ENCODE measurements at regions not wholly inside any gene's neighbourhood (a gene's known extent, or its start where the extent isn't known, plus 50 kb on each side); places are given as distances from the start of the nearest gene placed in this dataset.
"Not testable (repeated sequence)": the region's sequence is repeated elsewhere in the genome, so short reads cannot be mapped to it uniquely, and the experiment has no call there.

DNA sequence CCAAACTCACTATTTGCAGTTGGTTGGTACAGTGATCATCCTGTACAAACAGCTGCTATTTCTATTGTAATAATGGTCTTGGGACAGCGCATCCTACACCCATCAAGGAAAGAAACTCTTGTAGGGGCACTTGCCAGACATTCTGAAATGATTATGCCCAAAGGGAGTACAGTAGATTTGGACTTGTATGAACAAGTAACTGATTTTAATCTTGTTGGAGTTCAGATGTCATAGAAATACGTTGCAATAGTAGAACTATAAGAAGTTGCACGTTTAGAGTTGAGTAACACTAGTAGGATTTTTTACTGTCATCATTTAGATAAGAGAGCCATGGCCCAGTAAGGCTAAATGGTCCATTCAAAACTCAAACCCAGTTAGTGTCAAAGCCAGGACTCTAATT, 192.8 kb downstream of the SATB1 start:
- in situ Hi-C loops (cut with HindIII; ENCODE audit: low pct_unique_long_range_greater_than_20kb, low sequenced_read_pairs), result no loop called here
- no peak for DNase-seq (ENCODE audit: low read depth in 1 of 2, low spot score in 1 of 2)
- no peak for TF ChIP-seq JUND (IDR thresholded peaks at IDR 0.05; ENCODE audit: low read depth)

DNA sequence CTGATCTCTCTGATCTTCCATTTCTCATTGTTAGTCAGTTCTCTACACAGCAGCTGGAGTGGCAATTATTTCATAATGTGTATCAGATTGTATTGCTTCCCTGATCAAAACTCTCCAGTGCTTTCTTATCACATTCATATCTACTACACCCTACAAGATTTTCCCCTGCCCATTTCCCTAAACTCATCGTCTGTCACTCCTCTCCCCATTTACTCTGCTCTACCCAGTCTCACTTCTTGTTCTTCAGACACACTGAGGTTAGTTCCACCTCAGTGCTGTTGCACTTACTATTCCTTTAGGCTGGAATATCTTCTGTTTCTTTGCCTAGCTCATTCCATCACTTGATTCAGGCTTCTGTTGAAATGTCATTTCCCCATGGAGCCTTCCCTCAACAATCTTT, 197.1 kb downstream of the SATB1 start:
- in situ Hi-C loops (cut with HindIII; ENCODE audit: low pct_unique_long_range_greater_than_20kb, low sequenced_read_pairs), result no loop called here
- no peak for DNase-seq (ENCODE audit: low read depth in 1 of 2, low spot score in 1 of 2)
- no peak for TF ChIP-seq JUND (IDR thresholded peaks at IDR 0.05; ENCODE audit: low read depth)

DNA sequence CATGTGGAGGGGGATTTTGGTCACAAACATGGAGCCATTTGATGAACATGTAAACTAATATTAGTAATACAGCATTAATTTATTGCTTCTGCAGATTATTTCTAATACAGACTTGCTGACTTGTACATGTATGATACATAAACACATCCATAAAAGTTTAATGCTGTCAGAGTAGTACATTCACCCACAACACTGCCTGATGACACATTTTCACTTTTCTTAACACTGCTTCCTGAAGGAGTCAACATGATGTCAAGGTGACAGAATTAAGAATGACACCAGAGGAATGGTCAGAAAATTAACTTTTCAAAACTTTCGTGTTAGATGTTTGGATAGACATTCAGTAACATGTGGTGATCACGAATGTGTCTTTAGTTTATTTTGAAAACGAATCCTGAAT, 199.4 kb downstream of the SATB1 start:
- in situ Hi-C loops (cut with HindIII; ENCODE audit: low pct_unique_long_range_greater_than_20kb, low sequenced_read_pairs), result no loop called here
- TF ChIP-seq JUND (IDR thresholded peaks at IDR 0.05; ENCODE audit: low read depth), result no peak
- DNase-seq (ENCODE audit: low read depth in 1 of 2, low spot score in 1 of 2), result no peak

DNA sequence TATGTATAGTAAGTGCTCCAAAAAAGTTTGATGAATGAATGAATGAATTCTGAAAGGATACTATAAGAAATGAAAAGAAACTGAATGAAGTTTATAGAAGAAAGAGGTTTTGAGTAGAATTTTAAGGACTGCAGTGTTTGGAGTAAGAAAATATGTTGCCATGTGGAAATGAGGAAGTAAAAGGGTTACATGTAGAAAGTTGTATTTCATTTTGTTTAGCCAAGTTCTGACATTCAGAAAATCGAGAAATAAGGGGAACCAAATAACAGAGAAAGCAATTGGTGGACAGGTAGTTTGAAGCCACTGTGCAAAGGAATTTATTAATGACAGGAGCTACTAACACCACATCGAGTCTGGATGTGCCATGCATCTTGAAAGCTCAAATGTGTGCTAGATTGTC, 200.7 kb downstream of the SATB1 start:
- in situ Hi-C loops (cut with HindIII; ENCODE audit: low pct_unique_long_range_greater_than_20kb, low sequenced_read_pairs), result no loop called here
- no peak for TF ChIP-seq JUND (IDR thresholded peaks at IDR 0.05; ENCODE audit: low read depth)
- no peak for DNase-seq (ENCODE audit: low read depth in 1 of 2, low spot score in 1 of 2)

DNA sequence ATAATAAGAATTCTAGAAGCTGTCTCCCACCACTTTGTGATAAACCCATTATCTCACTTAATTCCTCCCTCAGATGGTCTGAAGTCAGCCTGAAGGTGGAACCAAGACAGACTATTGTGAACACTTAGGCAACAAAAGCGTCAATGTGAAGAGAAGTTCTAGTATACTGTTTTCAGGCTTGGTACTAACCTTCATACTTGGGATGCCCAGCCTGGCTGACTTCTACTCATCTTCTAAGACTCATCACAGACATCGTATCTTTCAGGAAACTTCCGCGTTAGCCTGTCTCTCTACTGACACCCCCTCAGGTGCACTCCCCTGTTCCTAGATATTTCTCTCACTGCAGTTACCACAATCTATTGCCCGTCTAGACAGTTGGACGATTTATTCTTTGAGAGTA, 201.2 kb downstream of the SATB1 start:
- DNase-seq (ENCODE audit: low read depth in 1 of 2, low spot score in 1 of 2), result no peak
- TF ChIP-seq JUND (IDR thresholded peaks at IDR 0.05; ENCODE audit: low read depth), result no peak
- in situ Hi-C loops (cut with HindIII; ENCODE audit: low pct_unique_long_range_greater_than_20kb, low sequenced_read_pairs), result no loop called here

DNA sequence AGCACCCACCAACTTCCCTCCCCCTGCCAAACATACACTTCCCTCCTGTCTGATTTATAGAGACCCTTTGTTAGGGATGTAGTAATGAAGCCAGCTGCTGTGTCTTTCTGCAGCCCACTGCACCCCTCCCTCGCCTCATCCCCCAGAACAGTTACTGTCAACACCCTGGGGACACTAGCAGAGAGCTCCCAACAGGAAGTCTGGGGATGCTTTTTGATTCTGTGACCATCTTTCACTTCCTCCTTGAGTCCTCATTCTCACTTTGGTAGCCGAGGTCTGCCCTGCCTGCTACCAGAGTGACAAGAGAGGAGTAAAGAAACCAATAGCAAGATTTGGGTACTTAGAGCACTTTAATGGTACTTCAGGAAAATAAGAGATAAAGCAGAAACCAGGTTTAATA, 201.6 kb downstream of the SATB1 start:
- DNase-seq (ENCODE audit: low read depth in 1 of 2, low spot score in 1 of 2), result no peak
- in situ Hi-C loops (cut with HindIII; ENCODE audit: low pct_unique_long_range_greater_than_20kb, low sequenced_read_pairs), result no loop called here
- TF ChIP-seq JUND (IDR thresholded peaks at IDR 0.05; ENCODE audit: low read depth), result no peak

DNA sequence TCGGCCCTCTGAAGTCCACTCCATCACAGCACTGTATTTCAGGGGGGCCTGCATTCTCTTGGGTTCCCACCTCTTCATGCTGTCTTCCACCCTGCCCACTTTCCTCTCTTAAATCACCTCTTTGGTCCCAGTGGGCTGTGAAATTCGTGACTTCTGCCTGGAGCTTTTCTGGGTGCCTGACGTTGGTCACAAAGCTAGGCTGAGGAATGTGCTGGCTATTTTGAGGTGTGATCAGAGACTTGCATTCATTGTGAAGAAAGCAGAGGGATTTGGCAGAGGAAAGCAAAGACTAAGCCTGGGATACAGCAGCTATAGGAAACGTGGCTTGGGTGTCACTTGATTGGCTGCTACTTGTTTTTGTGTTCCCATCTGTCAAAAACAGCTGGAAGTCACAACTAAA, 202.5 kb downstream of the SATB1 start:
- in situ Hi-C loops (cut with HindIII; ENCODE audit: low pct_unique_long_range_greater_than_20kb, low sequenced_read_pairs), result no loop called here
- TF ChIP-seq JUND (IDR thresholded peaks at IDR 0.05; ENCODE audit: low read depth), result no peak

DNA sequence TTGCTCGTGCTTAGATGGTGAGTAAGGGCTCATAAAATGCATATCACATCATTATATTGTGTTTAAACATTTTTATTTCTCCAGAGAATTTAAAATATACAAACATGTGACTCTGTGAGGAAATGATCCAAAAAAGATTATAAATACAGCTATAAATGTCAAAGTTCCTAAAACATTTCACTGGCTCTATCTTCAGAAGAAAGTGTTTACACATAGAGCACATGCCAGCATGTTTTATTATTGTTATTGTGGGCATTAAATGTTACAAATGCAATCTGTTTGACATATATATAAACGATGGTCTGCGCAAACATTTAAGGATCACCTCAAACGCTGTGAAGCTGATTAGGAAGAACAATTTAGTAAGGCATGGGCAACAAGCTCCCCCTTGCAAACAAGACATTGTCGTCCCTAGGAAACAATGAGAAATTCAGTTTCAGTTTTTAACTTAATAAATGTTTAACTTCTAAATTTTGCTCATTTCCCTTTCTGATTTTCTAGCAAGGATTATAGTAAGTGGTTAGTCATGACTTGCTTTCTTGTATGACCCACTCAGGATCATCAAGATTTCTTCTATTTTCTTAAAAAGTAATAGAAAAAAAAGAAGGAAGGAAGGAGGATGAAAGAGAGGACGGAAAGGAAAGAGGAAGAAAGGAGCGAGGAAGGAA, 207.5 kb downstream of the SATB1 start:
- in situ Hi-C loops (cut with HindIII; ENCODE audit: low pct_unique_long_range_greater_than_20kb, low sequenced_read_pairs), result no loop called here
- DNase-seq (ENCODE audit: low read depth in 1 of 2, low spot score in 1 of 2), result no peak
- no peak for TF ChIP-seq JUND (IDR thresholded peaks at IDR 0.05; ENCODE audit: low read depth)

More for the DNA sequence above, 202.5 kb downstream of the SATB1 start:
- DNase-seq (ENCODE audit: low read depth in 1 of 2, low spot score in 1 of 2), result no peak

DNA sequence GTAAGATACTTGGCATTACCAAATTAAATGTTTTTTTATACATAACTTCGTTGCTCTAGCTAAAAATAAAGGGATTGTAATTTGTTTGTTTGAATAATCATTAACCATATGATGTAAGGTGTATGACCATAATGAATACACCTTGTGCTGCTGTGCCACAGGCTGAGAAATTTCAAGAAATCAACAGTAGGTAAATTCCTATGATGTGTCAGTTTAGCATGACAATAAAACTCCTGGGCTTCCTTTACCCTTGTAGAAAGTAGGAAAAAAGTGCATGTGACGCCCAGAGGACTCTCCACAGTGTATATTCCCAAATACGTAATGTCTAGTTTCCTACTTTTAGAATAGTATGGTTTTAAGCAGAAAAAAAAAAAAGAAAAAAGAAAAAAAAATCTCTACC, 208.1 kb downstream of the SATB1 start:
- DNase-seq (ENCODE audit: low read depth in 1 of 2, low spot score in 1 of 2), result no peak
- in situ Hi-C loops (cut with HindIII; ENCODE audit: low pct_unique_long_range_greater_than_20kb, low sequenced_read_pairs), result no loop called here
- no peak for TF ChIP-seq JUND (IDR thresholded peaks at IDR 0.05; ENCODE audit: low read depth)

DNA sequence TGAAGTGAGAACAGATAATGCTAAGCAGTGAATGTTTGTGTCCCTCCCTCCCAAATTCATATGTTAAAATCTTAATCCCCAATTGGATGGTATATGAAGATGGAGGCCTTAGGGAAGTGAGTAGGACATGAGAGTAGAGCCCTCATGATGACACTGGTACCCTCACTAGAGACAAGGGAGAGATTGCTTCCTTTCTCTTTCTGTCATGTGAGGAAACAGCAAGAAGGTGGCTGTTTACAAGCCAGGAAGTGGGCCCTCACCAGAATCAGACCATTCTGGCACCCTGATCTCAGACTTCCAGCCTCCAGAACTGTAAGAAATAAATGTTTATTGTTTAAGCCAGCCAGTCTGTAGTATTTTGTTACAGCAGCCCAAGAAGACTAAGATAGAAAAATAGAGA, 209.5 kb downstream of the SATB1 start:
- TF ChIP-seq JUND (IDR thresholded peaks at IDR 0.05; ENCODE audit: low read depth), result no peak
- DNase-seq (ENCODE audit: low read depth in 1 of 2, low spot score in 1 of 2), result no peak
- in situ Hi-C loops (cut with HindIII; ENCODE audit: low pct_unique_long_range_greater_than_20kb, low sequenced_read_pairs), result no loop called here

DNA sequence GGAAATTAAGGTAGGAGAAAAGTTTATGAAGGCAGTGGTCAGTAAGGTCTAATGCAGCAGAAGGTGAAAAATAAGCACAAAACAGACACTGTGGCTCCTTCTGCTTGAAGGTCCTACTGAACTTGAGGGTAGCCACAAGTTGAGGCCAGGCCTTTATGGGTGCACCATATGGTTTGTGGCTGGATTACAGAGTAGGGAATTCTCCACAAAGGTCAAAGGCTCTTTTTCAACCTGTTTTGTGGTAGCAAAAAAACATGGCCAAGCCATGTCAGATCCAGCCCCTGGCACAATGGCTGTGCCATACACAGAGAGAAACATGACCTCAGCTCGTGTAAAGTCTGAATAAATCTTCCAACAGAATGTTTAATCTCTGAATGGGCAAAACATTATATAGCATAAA, 214.0 kb downstream of the SATB1 start:
- no peak for DNase-seq (ENCODE audit: low read depth in 1 of 2, low spot score in 1 of 2)
- in situ Hi-C loops (cut with HindIII; ENCODE audit: low pct_unique_long_range_greater_than_20kb, low sequenced_read_pairs), result no loop called here
- TF ChIP-seq JUND (IDR thresholded peaks at IDR 0.05; ENCODE audit: low read depth), result no peak

DNA sequence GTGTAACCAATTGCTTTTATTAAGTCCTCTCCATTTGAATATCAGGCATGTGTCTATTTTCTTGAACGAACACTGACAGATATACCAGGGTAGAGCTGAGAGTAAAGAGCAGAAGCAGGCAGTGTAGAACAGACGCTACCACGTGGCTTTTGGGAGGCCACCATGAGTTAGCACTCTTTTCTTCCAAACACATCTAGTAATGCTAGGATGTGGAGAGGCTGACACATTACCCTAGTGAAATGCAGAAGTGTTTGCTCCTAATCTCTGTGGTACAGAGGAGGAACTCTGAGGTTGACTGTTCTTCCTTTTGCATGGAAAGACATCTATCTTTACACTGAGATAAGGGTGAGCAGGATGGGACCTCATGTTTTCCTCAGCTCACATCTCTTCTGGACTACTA, 216.3 kb downstream of the SATB1 start:
- in situ Hi-C loops (cut with HindIII; ENCODE audit: low pct_unique_long_range_greater_than_20kb, low sequenced_read_pairs), result no loop called here
- no peak for DNase-seq (ENCODE audit: low read depth in 1 of 2, low spot score in 1 of 2)
- TF ChIP-seq JUND (IDR thresholded peaks at IDR 0.05; ENCODE audit: low read depth), result no peak

DNA sequence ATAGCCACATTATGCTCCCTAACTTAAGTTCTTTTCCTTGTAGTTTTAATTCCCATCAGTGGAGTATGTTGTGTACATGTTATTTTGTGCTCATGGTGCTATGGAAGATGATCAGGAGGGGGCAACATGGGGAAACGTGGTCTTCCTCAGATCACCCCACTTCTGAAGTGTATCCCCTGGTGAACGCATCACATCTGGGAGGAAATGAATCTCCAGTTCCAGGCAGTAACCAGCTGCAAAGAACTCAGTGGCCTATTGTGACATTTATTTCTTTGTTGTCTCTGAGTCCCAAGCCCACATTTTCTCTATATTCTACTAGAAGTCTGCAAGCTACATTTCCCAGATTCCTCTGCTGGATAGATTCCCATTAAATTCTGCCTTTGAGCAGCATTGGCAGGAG, 217.0 kb downstream of the SATB1 start:
- no peak for TF ChIP-seq JUND (IDR thresholded peaks at IDR 0.05; ENCODE audit: low read depth)
- in situ Hi-C loops (cut with HindIII; ENCODE audit: low pct_unique_long_range_greater_than_20kb, low sequenced_read_pairs), result no loop called here
- DNase-seq (ENCODE audit: low read depth in 1 of 2, low spot score in 1 of 2), result no peak

DNA sequence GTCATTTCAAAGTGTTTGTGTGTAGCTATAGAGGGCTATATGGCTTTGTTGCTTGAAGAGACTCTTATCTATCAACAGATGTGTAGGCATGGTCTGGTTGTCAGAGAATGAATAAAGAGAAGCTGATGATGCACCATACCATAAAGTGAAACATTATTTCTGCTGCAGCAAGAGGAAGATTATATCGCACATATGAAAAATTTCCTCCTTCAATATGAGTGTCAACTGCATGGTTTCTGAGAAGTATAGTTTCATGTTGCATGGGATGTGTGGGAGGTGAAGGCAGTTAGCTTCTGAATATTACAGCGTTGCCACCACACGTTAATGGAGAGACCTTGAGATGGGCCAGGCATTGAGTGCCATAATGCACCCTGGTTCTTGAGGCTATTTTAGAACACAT, 217.9 kb downstream of the SATB1 start:
- TF ChIP-seq JUND (IDR thresholded peaks at IDR 0.05; ENCODE audit: low read depth), result no peak
- no peak for DNase-seq (ENCODE audit: low read depth in 1 of 2, low spot score in 1 of 2)

DNA sequence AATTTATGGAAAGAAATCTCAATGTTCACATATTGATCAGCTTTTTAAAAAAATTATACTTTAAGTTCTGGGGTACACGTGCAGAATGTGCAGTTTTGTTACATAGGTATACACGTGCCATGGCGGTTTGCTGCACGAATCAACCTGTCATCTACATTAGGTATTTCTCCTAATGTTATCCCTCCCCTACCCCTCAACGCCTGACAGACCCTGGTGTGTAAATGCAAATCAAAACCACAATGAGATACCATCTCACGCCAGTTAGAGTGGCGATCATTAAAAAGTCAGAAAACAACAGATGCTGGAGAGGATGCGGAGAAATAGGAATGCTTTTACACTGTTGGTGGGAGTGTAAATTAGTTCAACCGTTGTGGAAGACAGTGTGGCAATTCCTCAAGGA, 219.4 kb downstream of the SATB1 start:
- DNase-seq (ENCODE audit: low read depth in 1 of 2, low spot score in 1 of 2); in situ Hi-C loops (cut with HindIII; ENCODE audit: low pct_unique_long_range_greater_than_20kb, low sequenced_read_pairs): not testable (repeated sequence)

More for the DNA sequence above, 217.9 kb downstream of the SATB1 start:
- in situ Hi-C loops (cut with HindIII; ENCODE audit: low pct_unique_long_range_greater_than_20kb, low sequenced_read_pairs), result no loop called here

Measured in T47D (cell line).